ENCODE measurements at regions not wholly inside any gene's neighbourhood (a gene's known extent, or its start where the extent isn't known, plus 50 kb on each side); places are given as distances from the start of the nearest gene placed in this dataset.

- no peaks in the 10 kb centered on the region for H3K79me1 ChIP-seq (ENCODE audit: low read depth, low read length)
- H4K20me1 ChIP-seq (replicated peaks in 1 of 2; ENCODE audit: control insufficient read depth in 1 of 2, insufficient read depth in 2 of 2, low read length in 2 of 2): no peaks in the 10 kb centered on the region
- H2BK12ac ChIP-seq (ENCODE audit: low read depth, low read length): no peak overlapping the region
- H2BK20ac ChIP-seq (ENCODE audit: low read length): no peak overlapping the region
- H2AK5ac ChIP-seq (ENCODE audit: low read depth, low read length): no peak overlapping the region
- no peak overlapping the region for H4K8ac ChIP-seq (ENCODE audit: extremely low read depth, insufficient read depth, low read length)
- no peaks in the 10 kb centered on the region for H3K27me3 ChIP-seq (replicated peaks in 1 of 4; ENCODE audit: control insufficient read depth in 3 of 4, extremely low read depth in 1 of 4, insufficient read depth in 3 of 4, low read length in 3 of 4)
- ChIA-PET POLR2A (ENCODE audit: partially characterized antibody) (no interaction called here), CTCF (ENCODE audit: partially characterized antibody) (no interaction called here)
- H2BK120ac ChIP-seq (replicated peaks; ENCODE audit: low read depth, low read length): no peak overlapping the region
- no peaks in the 10 kb centered on the region for H3K36me3 ChIP-seq (ENCODE audit: control insufficient read depth in 2 of 4, insufficient read depth in 4 of 4, low read length in 3 of 4)
- FAIRE-seq (no peak), DNase-seq (ENCODE audit: low read depth in 1 of 2, low spot score in 2 of 2) (no peak)
- no peak overlapping the region for H4K5ac ChIP-seq (ENCODE audit: insufficient read length, low read depth, low read length)
- H3K4me2 ChIP-seq (ENCODE audit: insufficient read depth in 1 of 2, low read depth in 2 of 2, low read length in 2 of 2): no peak overlapping the region
- H3K56ac ChIP-seq (replicated peaks; ENCODE audit: insufficient read length, low read depth, low read length): no peak overlapping the region
- no peaks in the 10 kb centered on the region for H3K23me2 ChIP-seq (ENCODE audit: low read depth, low read length)
- H3K4me1 ChIP-seq (replicated peaks in 1 of 4; ENCODE audit: control insufficient read depth in 3 of 4, insufficient read depth in 4 of 4, low read length in 3 of 4): no peaks in the 10 kb centered on the region
- no peaks in the 10 kb centered on the region for H3K79me2 ChIP-seq (ENCODE audit: control insufficient read depth in 1 of 2, insufficient read depth in 2 of 2, low read length in 2 of 2)
- H3K9me3 ChIP-seq (ENCODE audit: insufficient read depth in 2 of 2, low read depth in 1 of 2, low read length in 1 of 2): no peaks in the 10 kb centered on the region
- H3K23ac ChIP-seq (ENCODE audit: insufficient read length): no peak overlapping the region
- no peak overlapping the region for H2BK5ac ChIP-seq (ENCODE audit: low read depth, low read length)
- H3K4me3 ChIP-seq (ENCODE audit: extremely low read depth in 1 of 4, insufficient read depth in 2 of 4, low read depth in 3 of 4, low read length in 4 of 4): no peak overlapping the region
- H3K14ac ChIP-seq (ENCODE audit: insufficient read length): no peak overlapping the region
- no peak overlapping the region for H4K91ac ChIP-seq (replicated peaks; ENCODE audit: insufficient read length, low read length)
- no peak overlapping the region for H3K27ac ChIP-seq (ENCODE audit: low read depth, low read length)
- H3K18ac ChIP-seq (ENCODE audit: extremely low read depth, low read length): no peak overlapping the region
- H2AFZ ChIP-seq (ENCODE audit: low read length): no peak overlapping the region
- 89% methylated on average over 3 of the region's 3 CpGs; no CpG with 5 or more reads in 1 of the 2 experiments for WGBS, 2 experiments (ENCODE audit: extremely low coverage in 1 of 2, insufficient coverage in 1 of 2, insufficient read length in 1 of 2, insufficient replicate concordance in 2 of 2, low coverage in 1 of 2, low lambda C conversion rate in 2 of 2, missing lambda C conversion rate in 1 of 2)
- H2BK15ac ChIP-seq (ENCODE audit: low read length): no peak overlapping the region
- no peak overlapping the region for H3K9ac ChIP-seq (replicated peaks in 1 of 4; ENCODE audit: extremely low read depth in 1 of 4, low read depth in 3 of 4, low read length in 3 of 4)
- no peak overlapping the region for H3K4ac ChIP-seq (replicated peaks; ENCODE audit: insufficient read length, low read depth, low read length)
- TF ChIP-seq EZH2 (IDR thresholded peaks at IDR 0.05; ENCODE audit: low read depth, low read length, severe bottlenecking) (no peak), POLR2AphosphoS5 (IDR thresholded peaks at IDR 0.05; ENCODE audit: low read depth, low read length) (no peak), SP4 (IDR thresholded peaks at IDR 0.05; ENCODE audit: low read length) (no peak), ATF2 (IDR thresholded peaks at IDR 0.05; ENCODE audit: low read length) (no peak), RBBP5 (IDR thresholded peaks at IDR 0.05; ENCODE audit: borderline replicate concordance, low read depth, low read length) (no peak), SIX5 (IDR thresholded peaks at IDR 0.05; ENCODE audit: low read depth, low read length) (no peak), SP1 (IDR thresholded peaks at IDR 0.05; ENCODE audit: low read depth, low read length) (no peak), NRF1 (IDR thresholded peaks at IDR 0.05; ENCODE audit: low read depth, low read length) (no peak), RAD21 (IDR thresholded peaks at IDR 0.05 in 1 of 2, conservative IDR thresholded peaks at IDR 0.05 in 1 of 2; ENCODE audit: low read depth in 2 of 2, low read length in 2 of 2) (no peak)
- TF ChIP-seq, protein P1, sequence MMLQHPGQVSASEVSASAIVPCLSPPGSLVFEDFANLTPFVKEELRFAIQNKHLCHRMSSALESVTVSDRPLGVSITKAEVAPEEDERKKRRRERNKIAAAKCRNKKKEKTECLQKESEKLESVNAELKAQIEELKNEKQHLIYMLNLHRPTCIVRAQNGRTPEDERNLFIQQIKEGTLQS (IDR thresholded peaks at IDR 0.05; ENCODE audit: insufficient read depth, low read depth, low read length): no peak
- TF ChIP-seq, protein P2, sequence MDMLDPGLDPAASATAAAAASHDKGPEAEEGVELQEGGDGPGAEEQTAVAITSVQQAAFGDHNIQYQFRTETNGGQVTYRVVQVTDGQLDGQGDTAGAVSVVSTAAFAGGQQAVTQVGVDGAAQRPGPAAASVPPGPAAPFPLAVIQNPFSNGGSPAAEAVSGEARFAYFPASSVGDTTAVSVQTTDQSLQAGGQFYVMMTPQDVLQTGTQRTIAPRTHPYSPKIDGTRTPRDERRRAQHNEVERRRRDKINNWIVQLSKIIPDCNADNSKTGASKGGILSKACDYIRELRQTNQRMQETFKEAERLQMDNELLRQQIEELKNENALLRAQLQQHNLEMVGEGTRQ (IDR thresholded peaks at IDR 0.05; ENCODE audit: low read length): no peak
Observed at GRCh38 chr5:88380332-88380731, 111.7 kb upstream of the TMEM161B start.
